HepG2 (cell line): ENCODE measurements at regions not wholly inside any gene's neighbourhood (a gene's known extent, or its start where the extent isn't known, plus 50 kb on each side); places are given as distances from the start of the nearest gene placed in this dataset.

Source experiments
- ATAC-seq: fragments of 200-7000 bp; cut with Tn5 transposase; 3 replicates; pipeline ENCODE4 v1.9.1; 2020; ENCODE audit warnings: mild to moderate bottlenecking, moderate library complexity
- BruUV-seq: library from RNA; stranded (reverse); fragments of 400-500 nt; replicated peaks from 2 replicates; lab custom pipeline; 2021; lab: Mats Ljungman, UMichigan
- CTCF ChIA-PET: fragments of 300-600 bp; formaldehyde crosslinking; extraction: SDS; loops from one replicate; lab custom pipeline; 2021; ENCODE audit warnings: low total read pairs, inconsistent platforms, low intra/inter-chr PET ratio; lab: Yijun Ruan, JAX
- POLR2A ChIA-PET: fragments of 350-600 bp; sonication (Branson Sonifier 250); formaldehyde crosslinking; loops from one replicate; lab custom pipeline; 2020; ENCODE audit warnings: antibody characterized with exemption, inconsistent platforms; lab: Yijun Ruan, JAX
- DNase-seq: peaks from one replicate; pipeline ENCODE4 v3.0.0-alpha.2; 2015; ENCODE audit warnings: low spot score
- FAIRE-seq: peaks from 3 replicates; lab custom pipeline; 2011; peaks lifted over from hg19 to GRCh38; lab: Jason Lieb, UNC
- H2AFZ ChIP-seq: one replicate; pipeline ENCODE4 v1.6.1; 2011; ENCODE audit warnings: low read length, inconsistent platforms
- H3K27ac ChIP-seq: fragments of 300-600 bp; 3 replicates; pipeline ENCODE4 v1.8.0; 2011; ENCODE audit warnings: mixed run types, mild to moderate bottlenecking, mixed read lengths, low read length, inconsistent platforms; ENCODE audit not compliant: insufficient read depth; ENCODE audit errors: extremely low read length
- H3K27me3 ChIP-seq, 2 experiments: fragments of 200-600 bp in 1 of 2; 2 replicates in 1 of 2; 3 replicates in 1 of 2; pipeline versions ENCODE4 v1.6.0 to v1.8.0; 2011; ENCODE audit warnings: low read length in 2 of 2, mild to moderate bottlenecking in 2 of 2, moderate library complexity in 2 of 2, inconsistent platforms in 1 of 2; ENCODE audit not compliant: insufficient read depth in 2 of 2, control insufficient read depth in 1 of 2
- H3K36me3 ChIP-seq, 2 experiments: fragments of 200-600 bp in 1 of 2; replicated peaks in 1 of 2; 2 replicates in 1 of 2; 3 replicates in 1 of 2; pipeline versions ENCODE4 v1.5.1 to v1.8.0; 2011; ENCODE audit warnings: low read length in 2 of 2, inconsistent platforms in 1 of 2; ENCODE audit not compliant: insufficient read depth in 2 of 2, control insufficient read depth in 1 of 2
- H3K4me1 ChIP-seq: 2 replicates; pipeline ENCODE4 v1.5.1; 2012; ENCODE audit warnings: low read length, inconsistent platforms; ENCODE audit not compliant: insufficient read depth
- H3K4me2 ChIP-seq: 2 replicates; pipeline ENCODE4 v1.6.0; 2011; ENCODE audit warnings: low read depth, low read length, inconsistent platforms
- H3K4me3 ChIP-seq, 3 experiments: fragments of 200-600 bp in 1 of 3; sonication (generic), shearing (Covaris generic) in 1 of 3; replicated peaks in 1 of 3; 2 replicates each; pipeline ENCODE4 v1.5.1; 2011 to 2016; ENCODE audit warnings: low read length in 3 of 3, inconsistent platforms in 2 of 3, low read depth in 2 of 3, mild to moderate bottlenecking in 2 of 3, control low read depth in 1 of 3, mixed read lengths in 1 of 3; ENCODE audit not compliant: insufficient read depth in 1 of 3
- H3K79me2 ChIP-seq: one replicate; pipeline ENCODE4 v1.6.1; 2011; ENCODE audit warnings: low read length, inconsistent platforms; ENCODE audit not compliant: insufficient read depth
- H3K9ac ChIP-seq: 2 replicates; pipeline ENCODE4 v1.6.0; 2011; ENCODE audit warnings: mild to moderate bottlenecking, low read depth, low read length, inconsistent platforms; ENCODE audit not compliant: insufficient read depth
- H3K9me3 ChIP-seq: 2 replicates; pipeline ENCODE4 v1.5.1; 2012; ENCODE audit warnings: mild to moderate bottlenecking, low read length
- H4K20me1 ChIP-seq: 2 replicates; pipeline ENCODE4 v1.6.0; 2011; ENCODE audit warnings: inconsistent platforms, mild to moderate bottlenecking, low read length, moderate library complexity; ENCODE audit not compliant: insufficient read depth
- ATF7 ChIP-seq, 2 experiments: fragments of 450-650 bp in 1 of 2; sonication (generic) in 1 of 2; formaldehyde crosslinking in 1 of 2; IDR thresholded peaks; 2 replicates each; pipeline versions ENCODE4 v1.4.0 to v1.6.1; 2016 to 2020; ENCODE audit warnings: antibody characterized with exemption in 1 of 2, mild to moderate bottlenecking in 1 of 2, missing genetic modification reagents in 1 of 2
- ATM ChIP-seq: fragments of 450-650 bp; IDR thresholded peaks from 2 replicates; pipeline ENCODE4 v1.7.1; 2017; ENCODE audit warnings: mild to moderate bottlenecking, borderline replicate concordance
- CBX2 ChIP-seq, 2 experiments: fragments of 200-600 bp in 1 of 2; sonication (generic); formaldehyde crosslinking in 1 of 2; IDR thresholded peaks; 2 replicates each; pipeline versions ENCODE4 v1.7.0 to v1.8.1; 2018 to 2022; ENCODE audit warnings: low read depth in 2 of 2, low read length in 1 of 2, mild to moderate bottlenecking in 1 of 2, missing genetic modification reagents in 1 of 2
- HOXD1 ChIP-seq: sonication (generic); formaldehyde crosslinking; IDR thresholded peaks from 2 replicates; pipeline ENCODE4 v1.5.0; 2020; ENCODE audit warnings: missing genetic modification reagents
- KDM1A ChIP-seq: IDR thresholded peaks from 2 replicates; pipeline ENCODE4 v1.6.1; 2016; ENCODE audit warnings: missing compliant biosample characterization
- MAFK ChIP-seq, 2 experiments: IDR thresholded peaks in 1 of 2; conservative IDR thresholded peaks in 1 of 2; 2 replicates each; pipeline ENCODE4 v1.6.1; 2011; ENCODE audit warnings: improper control_type of control experiment in 2 of 2, low read length in 2 of 2
- MEF2D ChIP-seq: sonication (generic); formaldehyde crosslinking; IDR thresholded peaks from 2 replicates; pipeline ENCODE4 v1.5.1; 2020; ENCODE audit warnings: mild to moderate bottlenecking, missing genetic modification reagents
- MYNN ChIP-seq: sonication (generic); formaldehyde crosslinking; IDR thresholded peaks from 2 replicates; pipeline ENCODE4 v1.4.0; 2020; ENCODE audit warnings: mild to moderate bottlenecking, low read depth, missing genetic modification reagents
- SRSF1 ChIP-seq: fragments of 200-400 bp; formaldehyde crosslinking; optimal IDR thresholded peaks from 2 replicates; pipeline ENCODE3; 2017; ENCODE audit warnings: mild to moderate bottlenecking, low read depth, low read length, moderate library complexity
- TEAD2 ChIP-seq: sonication (generic); formaldehyde crosslinking; IDR thresholded peaks from 2 replicates; pipeline ENCODE4 v1.9.0; 2021; ENCODE audit warnings: missing genetic modification reagents
- WIZ ChIP-seq: sonication (generic); formaldehyde crosslinking; IDR thresholded peaks from 2 replicates; pipeline ENCODE4 v1.5.1; 2020; ENCODE audit warnings: mild to moderate bottlenecking, missing genetic modification reagents
- ZFP62 ChIP-seq: sonication (generic); formaldehyde crosslinking; IDR thresholded peaks from 2 replicates; pipeline ENCODE4 v1.4.0; 2020; ENCODE audit warnings: missing genetic modification reagents
- ZNF180 ChIP-seq: sonication (generic); formaldehyde crosslinking; IDR thresholded peaks from 2 replicates; pipeline ENCODE4 v1.4.0; 2020; ENCODE audit warnings: low read depth, missing genetic modification reagents, borderline replicate concordance
- ZNF468 ChIP-seq: sonication (generic); formaldehyde crosslinking; IDR thresholded peaks from 2 replicates; pipeline ENCODE4 v1.8.0; 2022; ENCODE audit warnings: mild to moderate bottlenecking, moderate library complexity, missing genetic modification reagents
- ZNF724P ChIP-seq: sonication (generic); formaldehyde crosslinking; IDR thresholded peaks from 2 replicates; pipeline ENCODE4 v1.8.0; 2022; ENCODE audit warnings: missing genetic modification reagents, borderline replicate concordance
- ZNF775 ChIP-seq: sonication (generic); formaldehyde crosslinking; IDR thresholded peaks from 2 replicates; pipeline ENCODE4 v1.4.0; 2020; ENCODE audit warnings: missing genetic modification reagents, mild to moderate bottlenecking, moderate library complexity, borderline replicate concordance
- ZNF780A ChIP-seq: sonication (generic); formaldehyde crosslinking; IDR thresholded peaks from 2 replicates; pipeline ENCODE4 v1.8.0; 2022; ENCODE audit warnings: mild to moderate bottlenecking, missing genetic modification reagents, moderate library complexity
- WGBS: methylation state at CpG from one replicate; pipeline ENCODE4 v1.1.6; 2017; ENCODE audit warnings: low lambda C conversion rate; 5-methylcytosine and 5-hydroxymethylcytosine counted together
- in situ Hi-C: cut with HindIII; loops from 2 replicates; pipeline ENCODE4 v1.10.0; 2017; ENCODE audit warnings: low pct_unique_long_range_greater_than_20kb; ENCODE audit not compliant: extremely low pct_ligation_motif_present
- intact Hi-C: fragments of 100-400 bp; cut with micrococcal nuclease; formaldehyde crosslinking; loops from one replicate; pipeline ENCODE4 v1.10.0; 2022; ENCODE audit not compliant: unreplicated experiment
- TF ChIP-seq, protein P1 (sequence below): sonication (generic); formaldehyde crosslinking; IDR thresholded peaks from 2 replicates; pipeline ENCODE4 v1.4.0; 2020; ENCODE audit warnings: missing genetic modification reagents, borderline replicate concordance
- TF ChIP-seq, protein P2 (sequence below): sonication (generic); formaldehyde crosslinking; IDR thresholded peaks from 2 replicates; pipeline ENCODE4 v1.4.0; 2020; ENCODE audit warnings: low read depth, missing genetic modification reagents

DNA sequence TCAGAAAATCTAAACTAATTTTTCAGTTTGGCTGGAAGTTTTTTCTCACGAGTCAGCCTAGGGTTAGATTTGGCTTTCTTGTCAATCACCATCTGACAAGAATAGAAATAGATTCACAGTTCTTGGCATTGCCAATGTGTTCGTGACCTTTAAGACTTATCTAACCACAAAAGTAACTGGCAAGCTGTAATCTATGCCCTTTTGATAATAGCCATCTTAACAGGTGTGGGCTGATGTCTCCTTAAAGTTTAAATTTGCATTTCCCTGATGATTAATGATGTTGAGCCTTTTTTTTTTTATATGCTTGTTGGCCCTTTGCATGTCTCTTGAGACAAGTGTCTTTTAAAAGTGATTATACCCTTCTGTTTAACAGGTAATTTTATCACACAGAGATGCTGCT lies 460.3 kb upstream of the PRKX start (continued):
- no peak for TF ChIP-seq ATF7 (IDR thresholded peaks at IDR 0.05)
- TF ChIP-seq ATF7 (CRISPR knock-in tag; IDR thresholded peaks at IDR 0.05), result no peak
- no peak for TF ChIP-seq WIZ (CRISPR knock-in tag)
- TF ChIP-seq MEF2D (CRISPR knock-in tag), result no peak
- TF ChIP-seq, protein P1, sequence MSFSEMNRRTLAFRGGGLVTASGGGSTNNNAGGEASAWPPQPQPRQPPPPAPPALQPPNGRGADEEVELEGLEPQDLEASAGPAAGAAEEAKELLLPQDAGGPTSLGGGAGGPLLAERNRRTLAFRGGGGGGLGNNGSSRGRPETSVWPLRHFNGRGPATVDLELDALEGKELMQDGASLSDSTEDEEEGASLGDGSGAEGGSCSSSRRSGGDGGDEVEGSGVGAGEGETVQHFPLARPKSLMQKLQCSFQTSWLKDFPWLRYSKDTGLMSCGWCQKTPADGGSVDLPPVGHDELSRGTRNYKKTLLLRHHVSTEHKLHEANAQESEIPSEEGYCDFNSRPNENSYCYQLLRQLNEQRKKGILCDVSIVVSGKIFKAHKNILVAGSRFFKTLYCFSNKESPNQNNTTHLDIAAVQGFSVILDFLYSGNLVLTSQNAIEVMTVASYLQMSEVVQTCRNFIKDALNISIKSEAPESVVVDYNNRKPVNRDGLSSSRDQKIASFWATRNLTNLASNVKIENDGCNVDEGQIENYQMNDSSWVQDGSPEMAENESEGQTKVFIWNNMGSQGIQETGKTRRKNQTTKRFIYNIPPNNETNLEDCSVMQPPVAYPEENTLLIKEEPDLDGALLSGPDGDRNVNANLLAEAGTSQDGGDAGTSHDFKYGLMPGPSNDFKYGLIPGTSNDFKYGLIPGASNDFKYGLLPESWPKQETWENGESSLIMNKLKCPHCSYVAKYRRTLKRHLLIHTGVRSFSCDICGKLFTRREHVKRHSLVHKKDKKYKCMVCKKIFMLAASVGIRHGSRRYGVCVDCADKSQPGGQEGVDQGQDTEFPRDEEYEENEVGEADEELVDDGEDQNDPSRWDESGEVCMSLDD (CRISPR knock-in tag), result no peak
- TF ChIP-seq ATM, result no peak
- no peak for TF ChIP-seq HOXD1 (CRISPR knock-in tag)

DNA sequence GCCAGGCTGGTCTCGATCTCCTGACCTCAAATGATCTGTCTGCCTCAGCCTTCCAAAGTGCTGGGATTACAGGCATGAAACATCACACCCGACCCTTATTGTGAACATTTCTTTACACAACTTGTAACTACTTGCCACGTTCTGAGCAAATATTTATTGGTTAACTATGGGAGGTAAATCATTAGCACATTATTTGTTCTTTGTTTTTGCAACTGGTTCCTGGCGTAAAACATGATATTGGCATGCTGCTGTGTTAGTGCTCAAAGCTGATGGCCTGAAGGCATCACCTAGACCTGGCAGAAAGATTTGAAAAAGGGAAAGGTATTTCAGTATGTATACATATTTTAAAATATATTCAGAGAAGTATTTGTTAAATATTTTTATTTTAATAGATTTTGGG lies 438.3 kb upstream of the PRKX start:
- no TSS peak for BruUV-seq

More for the DNA sequence above, 438.3 kb upstream of the PRKX start:
- H3K27ac ChIP-seq, result no peak overlapping the region
- H3K9me3 ChIP-seq, result no peaks in the 10 kb centered on the region
- DNase-seq (no peak), ATAC-seq (no peak), FAIRE-seq (no peak)
- in situ Hi-C loops, result no loop called here
- ChIA-PET POLR2A (no interaction called here), CTCF (no interaction called here)
- H2AFZ ChIP-seq, result no peak overlapping the region
- no peaks in the 10 kb centered on the region for H3K79me2 ChIP-seq
- intact Hi-C loops, result no loop called here
- no peak overlapping the region for H3K9ac ChIP-seq
- TF ChIP-seq, protein P2, sequence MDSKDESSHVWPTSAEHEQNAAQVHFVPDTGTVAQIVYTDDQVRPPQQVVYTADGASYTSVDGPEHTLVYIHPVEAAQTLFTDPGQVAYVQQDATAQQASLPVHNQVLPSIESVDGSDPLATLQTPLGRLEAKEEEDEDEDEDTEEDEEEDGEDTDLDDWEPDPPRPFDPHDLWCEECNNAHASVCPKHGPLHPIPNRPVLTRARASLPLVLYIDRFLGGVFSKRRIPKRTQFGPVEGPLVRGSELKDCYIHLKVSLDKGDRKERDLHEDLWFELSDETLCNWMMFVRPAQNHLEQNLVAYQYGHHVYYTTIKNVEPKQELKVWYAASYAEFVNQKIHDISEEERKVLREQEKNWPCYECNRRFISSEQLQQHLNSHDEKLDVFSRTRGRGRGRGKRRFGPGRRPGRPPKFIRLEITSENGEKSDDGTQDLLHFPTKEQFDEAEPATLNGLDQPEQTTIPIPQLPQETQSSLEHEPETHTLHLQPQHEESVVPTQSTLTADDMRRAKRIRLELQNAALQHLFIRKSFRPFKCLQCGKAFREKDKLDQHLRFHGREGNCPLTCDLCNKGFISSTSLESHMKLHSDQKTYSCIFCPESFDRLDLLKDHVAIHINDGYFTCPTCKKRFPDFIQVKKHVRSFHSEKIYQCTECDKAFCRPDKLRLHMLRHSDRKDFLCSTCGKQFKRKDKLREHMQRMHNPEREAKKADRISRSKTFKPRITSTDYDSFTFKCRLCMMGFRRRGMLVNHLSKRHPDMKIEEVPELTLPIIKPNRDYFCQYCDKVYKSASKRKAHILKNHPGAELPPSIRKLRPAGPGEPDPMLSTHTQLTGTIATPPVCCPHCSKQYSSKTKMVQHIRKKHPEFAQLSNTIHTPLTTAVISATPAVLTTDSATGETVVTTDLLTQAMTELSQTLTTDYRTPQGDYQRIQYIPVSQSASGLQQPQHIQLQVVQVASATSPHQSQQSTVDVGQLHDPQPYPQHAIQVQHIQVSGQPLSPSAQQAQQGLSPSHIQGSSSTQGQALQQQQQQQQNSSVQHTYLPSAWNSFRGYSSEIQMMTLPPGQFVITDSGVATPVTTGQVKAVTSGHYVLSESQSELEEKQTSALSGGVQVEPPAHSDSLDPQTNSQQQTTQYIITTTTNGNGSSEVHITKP (CRISPR knock-in tag), result no peak
- no peak for TF ChIP-seq ZNF180 (CRISPR knock-in tag)
- no peak for TF ChIP-seq ZNF724P
- no peak for TF ChIP-seq CBX2 (IDR thresholded peaks at IDR 0.05; ENCODE audit: low read depth, low read length)
- no peak for TF ChIP-seq CBX2 (CRISPR knock-in tag; IDR thresholded peaks at IDR 0.05; ENCODE audit: low read depth)
- TF ChIP-seq MAFK (conservative IDR thresholded peaks at IDR 0.05 in 1 of 2, IDR thresholded peaks at IDR 0.05 in 1 of 2; ENCODE audit: low read length in 2 of 2), result no peak
- TF ChIP-seq KDM1A, result no peak
- TF ChIP-seq SRSF1, result no peak
- no peak for TF ChIP-seq ZNF775
- no peak for TF ChIP-seq ZNF780A (CRISPR knock-in tag)
- TF ChIP-seq ZFP62, result no peak
- TF ChIP-seq MYNN (CRISPR knock-in tag), result no peak
- TF ChIP-seq TEAD2 (CRISPR knock-in tag), result no peak
- TF ChIP-seq ZNF468 (CRISPR knock-in tag), result no peak
- H3K4me3 ChIP-seq, result no peak overlapping the region
- WGBS, result 0% methylated on average over 4 of the region's 4 CpGs
- H4K20me1 ChIP-seq, result no peaks in the 10 kb centered on the region
- H3K27me3 ChIP-seq, result no peaks in the 10 kb centered on the region
- no peaks in the 10 kb centered on the region for H3K36me3 ChIP-seq
- H3K4me2 ChIP-seq, result no peak overlapping the region
- H3K4me1 ChIP-seq, result no peaks in the 10 kb centered on the region
